GM12878 (cell line): ENCODE measurements at regions not wholly inside any gene's neighbourhood (a gene's known extent, or its start where the extent isn't known, plus 50 kb on each side); places are given as distances from the start of the nearest gene placed in this dataset.

Source experiments
- BHLHE40 ChIP-seq, 2 experiments: fragments of 450-650 bp in 1 of 2; IDR thresholded peaks; 2 replicates each; pipeline ENCODE4 v1.6.1; 2011 to 2017; ENCODE audit warnings: low read depth in 2 of 2, borderline replicate concordance in 1 of 2, improper control_type of control experiment in 1 of 2, low read length in 1 of 2, mild to moderate bottlenecking in 1 of 2
- CEBPZ ChIP-seq: fragments of 150-350 bp; IDR thresholded peaks from 2 replicates; pipeline ENCODE4 v1.6.1; 2016; ENCODE audit warnings: low read depth, low read length
- CTCF ChIP-seq, 3 experiments: IDR thresholded peaks in 2 of 3; conservative IDR thresholded peaks in 1 of 3; 2 replicates each; pipeline ENCODE4 v1.5.1; 2011; ENCODE audit warnings: low read depth in 3 of 3, low read length in 3 of 3, mild to moderate bottlenecking in 3 of 3, control low read depth in 2 of 3, moderate library complexity in 2 of 3, inconsistent platforms in 1 of 3, mixed read lengths in 1 of 3; ENCODE audit not compliant: control insufficient read depth in 2 of 3, insufficient read depth in 1 of 3; ENCODE audit errors: extremely low read depth in 1 of 3
- HDAC2 ChIP-seq: fragments of 200-600 bp; sonication (generic); IDR thresholded peaks from 2 replicates; pipeline ENCODE4 v1.6.1; 2017
- IKZF1 ChIP-seq: fragments of 450-650 bp; conservative IDR thresholded peaks from 2 replicates; pipeline ENCODE4 v1.6.1; 2017; ENCODE audit warnings: antibody characterized with exemption, mild to moderate bottlenecking
- IRF3 ChIP-seq: fragments of 450-650 bp; IDR thresholded peaks from 2 replicates; pipeline ENCODE4 v1.6.1; 2014; ENCODE audit warnings: mild to moderate bottlenecking
- MAX ChIP-seq: IDR thresholded peaks from 2 replicates; pipeline ENCODE4 v1.6.1; 2012; ENCODE audit warnings: low read depth, low read length, improper control_type of control experiment
- MYC ChIP-seq: IDR thresholded peaks from 2 replicates; pipeline ENCODE4 v1.6.1; 2011; ENCODE audit warnings: mild to moderate bottlenecking, low read length, moderate library complexity, inconsistent platforms; ENCODE audit not compliant: insufficient read depth, insufficient replicate concordance, insufficient read length, severe bottlenecking
- NBN ChIP-seq: fragments of 450-650 bp; IDR thresholded peaks from 2 replicates; pipeline ENCODE4 v1.6.1; 2016
- NFIC ChIP-seq: IDR thresholded peaks from 2 replicates; pipeline ENCODE4 v1.6.1; 2012; ENCODE audit warnings: low read depth, mild to moderate bottlenecking, inconsistent platforms, low read length, moderate library complexity
- NR2C1 ChIP-seq: fragments of 450-650 bp; IDR thresholded peaks from 2 replicates; pipeline ENCODE4 v1.6.1; 2017; ENCODE audit warnings: antibody characterized with exemption, mild to moderate bottlenecking, moderate library complexity
- NR2F1 ChIP-seq: fragments of 450-650 bp; conservative IDR thresholded peaks from 2 replicates; pipeline ENCODE4 v1.6.1; 2017; ENCODE audit warnings: mild to moderate bottlenecking
- PBX3 ChIP-seq: IDR thresholded peaks from 2 replicates; pipeline ENCODE4 v1.6.1; 2011; ENCODE audit warnings: mild to moderate bottlenecking, low read depth, low read length, moderate library complexity; ENCODE audit not compliant: insufficient replicate concordance
- PML ChIP-seq: IDR thresholded peaks from 2 replicates; pipeline ENCODE4 v1.6.1; 2012; ENCODE audit warnings: low read length, inconsistent platforms
- POLR2A ChIP-seq: IDR thresholded peaks from 2 replicates; pipeline ENCODE4 v1.6.1; 2011; ENCODE audit warnings: low read depth, mild to moderate bottlenecking, low read length
- POU2F2 ChIP-seq: IDR thresholded peaks from 3 replicates; pipeline ENCODE4 v1.6.1; 2011; ENCODE audit warnings: low read depth, mild to moderate bottlenecking, low read length, borderline replicate concordance
- RBBP5 ChIP-seq: fragments of 200-600 bp; sonication (generic); conservative IDR thresholded peaks from 2 replicates; pipeline ENCODE4 v1.6.1; 2016
- SP1 ChIP-seq: IDR thresholded peaks from one replicate; pipeline ENCODE4 v1.6.1; 2011; ENCODE audit warnings: low read depth, low read length
- SRF ChIP-seq, 2 experiments: IDR thresholded peaks; 2 replicates each; pipeline ENCODE4 v1.6.1; 2011; ENCODE audit warnings: low read depth in 2 of 2, low read length in 2 of 2, mild to moderate bottlenecking in 1 of 2, moderate library complexity in 1 of 2
- ZBTB33 ChIP-seq: fragments of 450-650 bp; IDR thresholded peaks from 2 replicates; pipeline ENCODE4 v1.6.1; 2017; ENCODE audit warnings: mild to moderate bottlenecking
- ZNF207 ChIP-seq: fragments of 450-650 bp; IDR thresholded peaks from 2 replicates; pipeline ENCODE4 v1.6.1; 2014; ENCODE audit warnings: antibody characterized with exemption, mild to moderate bottlenecking, borderline replicate concordance

GRCh38 chr2:122737429-122738077 is 982.1 kb downstream of the TSN start (continued):
- no peak for TF ChIP-seq CEBPZ
- no peak for TF ChIP-seq ZBTB33
- TF ChIP-seq MYC, result no peak
- no peak for TF ChIP-seq NFIC
- TF ChIP-seq SP1, result no peak
- TF ChIP-seq HDAC2, result no peak
- TF ChIP-seq CTCF (IDR thresholded peaks at IDR 0.05 in 2 of 3, conservative IDR thresholded peaks at IDR 0.05 in 1 of 3; ENCODE audit: control insufficient read depth in 2 of 3, extremely low read depth in 1 of 3, insufficient read depth in 1 of 3, low read depth in 3 of 3, low read length in 3 of 3), result peak in 1 of 3 experiments; percentile 41; a peak in 1 of 6 replicates
- no peak for TF ChIP-seq POLR2A
- no peak for TF ChIP-seq PBX3
- no peak for TF ChIP-seq MAX
- 0 out of 2 replicates have a peak, but pooled peaks have one; percentile 39 for TF ChIP-seq NBN
- TF ChIP-seq ZNF207, result no peak
- TF ChIP-seq PML, result no peak
- no peak for TF ChIP-seq RBBP5
- TF ChIP-seq IKZF1, result peak; percentile 45
- 0 out of 3 replicates have a peak, but pooled peaks have one; percentile 28 for TF ChIP-seq POU2F2
- peak; percentile 71 for TF ChIP-seq NR2F1
- TF ChIP-seq SRF (IDR thresholded peaks at IDR 0.05; ENCODE audit: low read depth in 2 of 2, low read length in 2 of 2), result no peak
- TF ChIP-seq IRF3, result no peak
- TF ChIP-seq NR2C1, result peak; percentile 57; the same call in 1 of the 2 replicates
- TF ChIP-seq BHLHE40 (IDR thresholded peaks at IDR 0.05; ENCODE audit: borderline replicate concordance in 1 of 2, low read depth in 2 of 2, low read length in 1 of 2), result peak; percentile 10 to 13; a peak in 2 of 4 replicates
